Activated CD8-positive, alpha-beta memory T cell treated with anti-CD3 and anti-CD28 coated beads for 24 hours (primary cell): ENCODE measurements at regions not wholly inside any gene's neighbourhood (a gene's known extent, or its start where the extent isn't known, plus 50 kb on each side); places are given as distances from the start of the nearest gene placed in this dataset.
"Not testable (repeated sequence)": the region's sequence is repeated elsewhere in the genome, so short reads cannot be mapped to it uniquely, and the experiment has no call there.

Experiments used
- DNase-seq: peaks from one replicate; pipeline ENCODE4 v3.0.0-alpha.2; 2020

GRCh38 chr1:209155546-209155945, 428.0 kb upstream of the CAMK1G start:
- no peak for DNase-seq

DNA sequence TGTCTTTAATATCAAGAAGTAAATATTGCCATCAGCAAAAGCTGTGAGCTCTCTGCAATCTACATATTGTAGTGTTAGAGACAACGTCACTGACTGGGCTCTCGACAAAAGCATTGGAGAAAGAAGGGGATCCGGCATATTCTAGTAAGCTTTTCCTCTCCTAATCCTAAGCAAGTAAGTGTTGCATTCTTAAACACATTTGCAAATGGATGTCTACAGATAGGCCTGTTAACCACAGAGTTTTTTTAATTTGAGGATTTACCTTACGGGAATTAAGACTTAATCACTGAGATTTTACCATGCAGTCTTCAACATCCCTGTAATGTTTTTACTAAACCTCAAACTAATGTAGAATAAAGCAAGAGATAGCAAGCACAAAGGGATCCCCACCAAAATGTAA, 426.5 kb upstream of the CAMK1G start:
- DNase-seq: no peak

GRCh38 chr1:209157546-209158249, 425.8 kb upstream of the CAMK1G start:
- DNase-seq: no peak

DNA sequence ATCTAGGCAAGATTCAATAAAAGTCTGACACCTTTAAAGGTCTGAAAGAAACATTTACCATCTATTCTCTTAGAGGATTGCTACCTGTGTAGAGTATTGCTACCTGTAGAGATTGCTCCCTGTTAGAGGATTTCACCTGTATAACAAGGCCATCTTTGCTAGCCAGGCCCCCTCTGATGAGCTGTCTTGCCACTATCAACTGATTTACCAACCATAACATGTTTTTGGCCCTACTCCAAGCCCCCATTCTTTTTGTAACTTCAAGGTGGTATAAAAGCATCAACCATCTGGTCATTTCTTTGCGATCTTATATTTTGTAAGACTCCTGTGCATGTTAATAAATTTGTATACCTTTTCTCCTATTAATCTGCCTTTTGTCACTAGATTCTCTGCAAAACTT, 424.7 kb upstream of the CAMK1G start:
- no peak for DNase-seq

GRCh38 chr1:209160230-209160629, 423.3 kb upstream of the CAMK1G start:
- DNase-seq: no peak

DNA sequence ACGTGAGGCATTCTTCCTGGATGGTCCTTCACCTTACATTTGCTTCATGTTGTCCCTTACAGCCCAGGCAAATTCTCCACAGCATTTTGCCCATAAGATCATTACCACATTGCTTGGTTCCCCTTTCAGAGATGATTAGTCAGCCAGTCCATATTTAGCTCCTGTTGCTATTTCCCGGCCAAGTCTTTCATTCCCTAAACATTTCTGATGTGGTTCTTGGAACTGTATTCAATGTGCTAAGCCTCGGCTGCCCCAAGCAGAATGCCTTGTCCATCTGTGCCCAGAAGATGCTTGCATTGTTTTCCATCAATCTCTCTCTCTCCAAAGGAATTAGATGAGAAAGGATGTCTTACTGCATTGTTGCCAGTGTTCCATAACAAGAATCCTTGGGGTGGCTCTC, 420.9 kb upstream of the CAMK1G start:
- DNase-seq: no peak

DNA sequence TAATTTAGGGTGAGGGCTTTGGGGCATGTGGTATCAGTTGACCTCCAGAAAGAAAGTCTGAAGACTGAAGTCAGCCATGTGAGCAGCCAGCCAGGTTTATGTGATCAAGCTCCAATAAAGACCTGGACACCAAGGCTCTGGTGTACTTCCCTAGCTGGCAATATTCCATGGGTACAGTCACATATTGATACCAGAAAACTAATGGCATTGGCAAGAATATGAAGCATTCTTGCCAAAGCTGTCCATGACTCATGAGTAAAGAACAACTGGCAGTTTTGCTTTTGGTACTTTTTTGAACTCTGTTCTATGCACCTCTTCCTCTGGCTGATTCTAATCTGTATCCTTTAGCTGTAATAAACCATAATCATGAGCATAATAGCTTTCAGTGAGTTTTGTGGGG, 415.3 kb upstream of the CAMK1G start:
- no peak for DNase-seq

GRCh38 chr1:209171151-209171550, 412.4 kb upstream of the CAMK1G start:
- no peak for DNase-seq

DNA sequence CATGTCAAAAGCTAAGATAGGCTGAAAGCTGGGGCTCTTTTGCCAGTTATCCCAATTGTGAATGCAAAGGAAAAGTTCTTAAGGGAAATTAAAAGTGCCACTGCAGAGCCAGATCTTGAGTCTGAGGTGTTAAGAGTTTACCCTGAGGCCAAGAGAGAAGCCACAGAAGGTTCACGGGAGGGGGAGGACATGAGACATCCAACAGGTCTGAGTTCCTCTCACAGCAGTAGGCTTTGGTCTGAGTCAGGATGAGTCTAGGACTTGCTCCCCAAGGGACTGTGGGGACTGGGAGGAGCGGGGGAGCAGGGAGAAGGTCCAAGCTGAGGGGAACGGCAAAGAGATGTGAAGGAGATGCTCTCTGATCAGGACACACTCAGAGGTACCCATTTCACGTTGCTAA, 411.2 kb upstream of the CAMK1G start:
- no peak for DNase-seq

GRCh38 chr1:209172792-209173542, 410.5 kb upstream of the CAMK1G start:
- DNase-seq: not testable (repeated sequence)

GRCh38 chr1:209173796-209174195, 409.7 kb upstream of the CAMK1G start:
- DNase-seq: not testable (repeated sequence)

DNA sequence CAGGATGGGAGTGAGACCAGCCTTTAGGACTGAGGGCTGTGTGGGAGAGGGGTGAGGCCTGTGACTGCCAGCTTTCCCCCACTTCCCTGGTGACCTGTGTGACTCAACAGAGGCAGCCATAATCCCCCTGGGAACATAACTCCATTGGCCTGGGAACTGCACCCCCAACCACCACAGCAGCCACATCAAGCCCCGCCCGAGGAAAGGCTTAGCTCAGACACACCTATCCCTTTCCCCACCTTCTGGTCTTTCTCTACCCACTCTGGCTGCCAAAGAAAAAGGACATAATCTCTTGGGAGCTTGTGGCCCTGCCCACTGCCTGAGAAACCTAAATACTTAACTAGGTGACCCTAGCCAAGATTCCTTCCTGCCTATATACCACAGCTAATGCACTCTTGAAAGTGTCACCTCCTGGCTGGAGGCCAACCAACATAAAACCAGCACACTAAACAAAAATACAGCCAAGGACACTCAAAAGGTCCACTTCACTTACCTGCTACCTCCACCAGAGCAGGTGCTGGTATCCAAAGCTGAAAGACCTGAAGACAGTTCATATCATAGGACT, 406.6 kb upstream of the CAMK1G start:
- DNase-seq: no peak

- no peak for DNase-seq
Observed at GRCh38 chr1:209183195-209183594, 400.3 kb upstream of the CAMK1G start.

- DNase-seq: no peak
Observed at GRCh38 chr1:209187589-209187988, 395.9 kb upstream of the CAMK1G start.

DNA sequence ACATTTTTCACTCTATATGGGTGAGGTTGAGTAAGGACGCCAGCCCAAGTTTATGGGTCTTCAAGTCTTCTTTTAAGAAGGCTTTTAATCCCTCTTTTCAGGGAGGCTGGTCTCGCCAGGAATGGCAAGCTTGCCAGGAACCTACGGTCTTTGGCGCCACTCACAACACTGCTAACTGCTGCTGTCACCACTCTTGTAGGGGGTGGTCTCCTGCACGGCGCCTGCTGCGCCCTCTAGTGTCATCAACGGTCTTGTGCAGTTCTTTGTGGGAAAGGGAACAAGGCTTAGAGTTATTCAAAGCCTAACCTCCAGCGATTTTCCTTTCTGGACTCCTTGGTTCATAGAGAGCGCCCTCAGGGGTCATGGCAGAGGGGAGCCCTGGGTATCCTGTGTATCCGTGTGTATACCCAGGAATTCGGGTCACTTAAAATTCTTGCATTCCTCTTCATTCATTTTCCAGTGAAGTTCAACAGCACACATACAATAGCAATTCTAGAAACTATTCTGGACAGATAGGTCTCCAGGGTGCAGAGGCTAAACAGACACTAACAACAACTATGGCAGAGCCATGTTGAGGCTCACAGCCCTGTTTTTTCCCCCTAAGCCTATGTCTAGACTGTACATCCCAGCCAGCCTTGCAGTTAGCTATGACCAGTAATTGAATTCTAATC, 392.8 kb upstream of the CAMK1G start:
- no peak for DNase-seq

- no peak for DNase-seq
Observed at GRCh38 chr1:209191262-209191634, 392.3 kb upstream of the CAMK1G start.

GRCh38 chr1:209196140-209196539, 387.4 kb upstream of the CAMK1G start:
- DNase-seq: no peak

- DNase-seq: no peak
Observed at GRCh38 chr1:209198961-209199750, 384.4 kb upstream of the CAMK1G start.

- DNase-seq: no peak
Observed at GRCh38 chr1:209199822-209200221, 383.7 kb upstream of the CAMK1G start.

DNA sequence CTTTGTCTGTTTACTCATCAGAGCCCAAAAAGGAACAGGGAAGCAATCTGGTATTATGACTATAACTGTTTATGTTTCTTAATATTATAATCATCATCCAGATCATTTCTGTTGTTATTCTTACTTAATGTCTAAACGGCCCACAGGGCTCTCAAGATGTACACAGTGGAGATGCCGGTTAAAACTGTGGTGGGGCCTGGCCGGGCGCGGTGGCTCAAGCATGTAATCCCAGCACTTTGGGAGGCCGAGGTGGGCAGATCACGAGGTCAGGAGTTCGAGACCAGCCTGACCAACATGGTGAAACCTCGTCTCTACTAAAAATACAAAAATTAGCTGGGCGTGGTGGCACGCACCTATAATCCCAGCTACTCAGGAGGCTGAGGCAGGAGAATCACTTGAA, 381.2 kb upstream of the CAMK1G start:
- DNase-seq: not testable (repeated sequence)

DNA sequence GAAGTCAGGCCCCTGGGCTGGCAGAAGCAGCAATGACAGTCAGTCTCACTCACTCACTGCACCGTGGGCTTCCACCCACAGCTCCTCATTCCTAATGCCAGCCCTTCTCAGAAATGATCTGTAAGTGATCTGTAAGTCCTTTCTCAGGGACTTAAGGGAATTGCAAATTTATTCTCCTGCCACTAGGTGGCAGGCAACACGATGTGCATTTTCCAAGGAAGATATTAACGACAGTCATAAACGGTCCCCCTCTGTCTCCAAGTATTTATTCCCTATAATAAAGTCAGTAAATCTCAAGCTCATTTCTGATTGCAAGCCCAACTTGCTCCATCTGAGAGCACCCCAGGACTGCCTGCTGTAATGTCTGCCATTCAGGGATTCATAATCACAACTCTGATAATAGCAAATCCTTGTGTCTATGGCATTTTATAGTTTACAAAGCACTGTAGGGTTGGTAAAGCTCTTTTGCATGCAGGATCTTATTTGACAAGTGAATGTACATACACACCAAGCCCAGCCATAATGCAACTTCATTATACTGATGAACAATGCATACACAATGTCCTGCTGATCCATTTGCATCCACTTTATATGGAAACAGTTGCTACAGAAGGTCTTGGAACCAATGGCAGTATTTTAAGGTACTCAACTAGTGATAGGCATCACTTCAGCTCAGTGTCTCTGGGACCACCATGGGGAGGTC, 380.5 kb upstream of the CAMK1G start:
- DNase-seq: no peak

DNA sequence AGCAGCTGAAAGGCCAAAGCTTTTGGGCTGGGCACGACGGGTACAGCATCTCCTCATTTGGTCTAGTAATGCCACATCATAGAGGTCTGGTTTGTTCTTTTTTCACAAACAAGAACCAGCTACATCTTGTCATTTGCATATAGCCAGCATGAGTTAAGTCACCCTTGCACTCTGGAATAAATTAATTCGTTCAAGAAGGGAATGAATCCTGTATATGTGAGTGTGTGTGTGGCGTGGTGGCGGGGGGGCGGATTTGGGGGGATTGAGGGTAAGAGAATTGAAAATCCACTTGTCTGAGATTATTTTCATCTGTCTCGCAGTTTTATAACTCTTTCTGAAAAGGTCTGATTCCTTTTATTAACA, 380.0 kb upstream of the CAMK1G start:
- DNase-seq: no peak
